ENCODE measurements at regions not wholly inside any gene's neighbourhood (a gene's known extent, or its start where the extent isn't known, plus 50 kb on each side); places are given as distances from the start of the nearest gene placed in this dataset.

DNA sequence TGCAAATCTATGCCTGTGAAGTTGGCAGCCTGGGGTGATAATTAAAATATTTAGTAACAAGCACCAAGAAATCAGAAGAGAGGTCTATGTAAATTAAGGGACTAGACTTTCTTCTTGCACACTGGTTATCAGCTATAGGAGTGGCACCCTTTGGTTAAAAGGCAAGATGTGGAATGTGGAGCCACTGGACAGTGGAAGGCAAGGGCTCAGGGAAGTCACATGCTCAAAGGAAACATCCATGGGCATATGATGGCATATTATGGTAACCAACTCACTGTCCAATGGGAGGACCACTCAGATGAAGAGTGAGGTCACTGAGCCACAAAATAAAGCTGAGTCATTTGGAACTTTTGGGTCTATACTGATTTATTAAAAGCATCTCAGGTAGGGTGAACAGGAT, 165.6 kb upstream of the PRICKLE2 start:
- DNase-seq (ENCODE audit: extremely low spot score), result no peak
- CTCF ChIA-PET, result no interaction called here
- TF ChIP-seq LEF1 (IDR thresholded peaks at IDR 0.05; ENCODE audit: borderline replicate concordance) (no peak), NFRKB (IDR thresholded peaks at IDR 0.05) (no peak), SUZ12 (IDR thresholded peaks at IDR 0.05) (no peak), BHLHE40 (IDR thresholded peaks at IDR 0.05; ENCODE audit: borderline replicate concordance) (no peak), HDGF (IDR thresholded peaks at IDR 0.05; ENCODE audit: borderline replicate concordance) (no peak), TARDBP (IDR thresholded peaks at IDR 0.05) (no peak)
- POLR2A ChIA-PET, result no interaction called here

- ChIA-PET POLR2A (no interaction called here), CTCF (no interaction called here)
- no peak for DNase-seq (ENCODE audit: extremely low spot score)
- TF ChIP-seq ELF4 (IDR thresholded peaks at IDR 0.05), result no peak
- TF ChIP-seq ZNF384 (IDR thresholded peaks at IDR 0.05), result no peak
- no peak for TF ChIP-seq SP1 (IDR thresholded peaks at IDR 0.05)
- no peak for TF ChIP-seq L3MBTL2 (conservative IDR thresholded peaks at IDR 0.05)
- no peak for TF ChIP-seq TARDBP (IDR thresholded peaks at IDR 0.05)
Measured at GRCh38 chr3:64388886-64389285, 163.6 kb upstream of the PRICKLE2 start.

GRCh38 chr3:64387688-64388087, 162.4 kb upstream of the PRICKLE2 start:
- TF ChIP-seq FOXK2 (IDR thresholded peaks at IDR 0.05) (no peak), CTBP1 (IDR thresholded peaks at IDR 0.05; ENCODE audit: borderline replicate concordance) (no peak), SUZ12 (IDR thresholded peaks at IDR 0.05) (no peak), FOXA1 (IDR thresholded peaks at IDR 0.05) (no peak), ELF4 (IDR thresholded peaks at IDR 0.05) (no peak), TARDBP (IDR thresholded peaks at IDR 0.05) (no peak), L3MBTL2 (conservative IDR thresholded peaks at IDR 0.05) (no peak), BHLHE40 (IDR thresholded peaks at IDR 0.05; ENCODE audit: borderline replicate concordance) (no peak), HDGF (IDR thresholded peaks at IDR 0.05; ENCODE audit: borderline replicate concordance) (no peak), FOXM1 (IDR thresholded peaks at IDR 0.05; ENCODE audit: borderline replicate concordance) (no peak), LEF1 (IDR thresholded peaks at IDR 0.05; ENCODE audit: borderline replicate concordance) (no peak), ARNT (IDR thresholded peaks at IDR 0.05) (no peak), ZNF384 (IDR thresholded peaks at IDR 0.05) (no peak), SP1 (IDR thresholded peaks at IDR 0.05) (no peak), NFRKB (IDR thresholded peaks at IDR 0.05) (no peak)
- TF ChIP-seq, protein P1, sequence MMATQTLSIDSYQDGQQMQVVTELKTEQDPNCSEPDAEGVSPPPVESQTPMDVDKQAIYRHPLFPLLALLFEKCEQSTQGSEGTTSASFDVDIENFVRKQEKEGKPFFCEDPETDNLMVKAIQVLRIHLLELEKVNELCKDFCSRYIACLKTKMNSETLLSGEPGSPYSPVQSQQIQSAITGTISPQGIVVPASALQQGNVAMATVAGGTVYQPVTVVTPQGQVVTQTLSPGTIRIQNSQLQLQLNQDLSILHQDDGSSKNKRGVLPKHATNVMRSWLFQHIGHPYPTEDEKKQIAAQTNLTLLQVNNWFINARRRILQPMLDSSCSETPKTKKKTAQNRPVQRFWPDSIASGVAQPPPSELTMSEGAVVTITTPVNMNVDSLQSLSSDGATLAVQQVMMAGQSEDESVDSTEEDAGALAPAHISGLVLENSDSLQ (IDR thresholded peaks at IDR 0.05), result no peak
- no peak for DNase-seq (ENCODE audit: extremely low spot score)
- CTCF ChIA-PET, result no interaction called here
- POLR2A ChIA-PET, result no interaction called here

DNA sequence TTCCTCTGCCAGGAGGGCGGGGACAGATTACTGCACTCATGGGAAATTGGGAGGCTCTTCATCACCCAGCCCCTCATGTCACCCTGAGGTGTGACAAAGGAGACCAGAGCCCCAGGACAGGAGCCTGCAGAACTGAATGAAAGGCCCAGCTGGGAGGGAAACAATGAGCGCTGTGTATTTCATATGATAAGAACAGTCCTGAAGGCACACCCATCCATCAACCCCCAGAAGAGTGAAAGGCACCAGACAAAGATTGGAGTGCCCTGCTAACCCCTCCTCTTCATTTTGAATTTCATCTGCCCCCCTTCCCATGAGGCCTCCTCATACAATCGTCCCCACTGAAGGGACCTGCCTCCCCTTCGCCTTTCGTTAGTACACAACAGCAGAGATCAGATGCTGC, 160.0 kb upstream of the PRICKLE2 start:
- ChIA-PET CTCF (no interaction called here), POLR2A (no interaction called here)
- DNase-seq (ENCODE audit: extremely low spot score), result no peak
- TF ChIP-seq SP1 (IDR thresholded peaks at IDR 0.05) (no peak), FOXM1 (IDR thresholded peaks at IDR 0.05; ENCODE audit: borderline replicate concordance) (no peak), TARDBP (IDR thresholded peaks at IDR 0.05) (no peak), ZNF384 (IDR thresholded peaks at IDR 0.05) (no peak), LEF1 (IDR thresholded peaks at IDR 0.05; ENCODE audit: borderline replicate concordance) (no peak), FOXA1 (IDR thresholded peaks at IDR 0.05) (no peak), ELF4 (IDR thresholded peaks at IDR 0.05) (no peak), HDGF (IDR thresholded peaks at IDR 0.05; ENCODE audit: borderline replicate concordance) (no peak), ARNT (IDR thresholded peaks at IDR 0.05) (no peak), SUZ12 (IDR thresholded peaks at IDR 0.05) (no peak), L3MBTL2 (conservative IDR thresholded peaks at IDR 0.05) (no peak), FOXK2 (IDR thresholded peaks at IDR 0.05) (no peak), CTBP1 (IDR thresholded peaks at IDR 0.05; ENCODE audit: borderline replicate concordance) (no peak), BHLHE40 (IDR thresholded peaks at IDR 0.05; ENCODE audit: borderline replicate concordance) (no peak)
- TF ChIP-seq, protein P1 (IDR thresholded peaks at IDR 0.05), result no peak

- TF ChIP-seq FOXA1 (IDR thresholded peaks at IDR 0.05) (no peak), CTBP1 (IDR thresholded peaks at IDR 0.05; ENCODE audit: borderline replicate concordance) (no peak), SUZ12 (IDR thresholded peaks at IDR 0.05) (no peak), ELF4 (IDR thresholded peaks at IDR 0.05) (no peak), LEF1 (IDR thresholded peaks at IDR 0.05; ENCODE audit: borderline replicate concordance) (no peak), HDGF (IDR thresholded peaks at IDR 0.05; ENCODE audit: borderline replicate concordance) (no peak), SP1 (IDR thresholded peaks at IDR 0.05) (no peak), NFRKB (IDR thresholded peaks at IDR 0.05) (no peak), FOXK2 (IDR thresholded peaks at IDR 0.05) (no peak), TARDBP (IDR thresholded peaks at IDR 0.05) (no peak), BHLHE40 (IDR thresholded peaks at IDR 0.05; ENCODE audit: borderline replicate concordance) (no peak)
- TF ChIP-seq, protein P1 (IDR thresholded peaks at IDR 0.05), result no peak
- POLR2A ChIA-PET, result no interaction called here
- CTCF ChIA-PET, result no interaction called here
- DNase-seq (ENCODE audit: extremely low spot score), result no peak
Measured at GRCh38 chr3:64384561-64384960, 159.3 kb upstream of the PRICKLE2 start.

DNA sequence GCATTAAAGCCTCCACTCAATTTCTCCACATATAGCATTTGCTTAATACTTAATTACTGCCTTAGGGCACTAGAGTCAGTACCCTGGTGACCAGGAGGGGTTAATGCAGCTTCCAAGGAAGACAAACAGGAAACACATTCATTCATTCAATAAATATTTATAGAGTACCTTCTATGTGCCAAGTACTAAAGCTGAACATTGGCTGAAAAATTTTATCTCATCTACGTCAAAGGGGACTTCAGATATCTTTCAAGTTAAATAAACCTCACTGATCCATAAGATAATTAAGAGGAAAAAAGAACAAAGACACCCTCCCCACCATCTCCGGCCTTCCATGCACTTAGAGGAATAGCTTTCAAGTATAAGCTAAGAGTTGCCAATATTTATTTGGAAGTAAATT, 156.9 kb upstream of the PRICKLE2 start:
- DNase-seq (ENCODE audit: extremely low spot score), result no peak
- POLR2A ChIA-PET, result no interaction called here
- TF ChIP-seq FOXM1 (IDR thresholded peaks at IDR 0.05; ENCODE audit: borderline replicate concordance) (no peak), TARDBP (IDR thresholded peaks at IDR 0.05) (no peak), FOXK2 (IDR thresholded peaks at IDR 0.05) (no peak)
- CTCF ChIA-PET, result no interaction called here

- CTCF ChIA-PET, result no interaction called here
Measured at GRCh38 chr3:64381367-64381766, 156.1 kb upstream of the PRICKLE2 start.

More at GRCh38 chr3:64381367-64381766, 156.1 kb upstream of the PRICKLE2 start:
- no peak for TF ChIP-seq NFRKB (IDR thresholded peaks at IDR 0.05)
- no peak for TF ChIP-seq TARDBP (IDR thresholded peaks at IDR 0.05)
- no peak for TF ChIP-seq CTBP1 (IDR thresholded peaks at IDR 0.05; ENCODE audit: borderline replicate concordance)
- no peak for TF ChIP-seq FOXA1 (IDR thresholded peaks at IDR 0.05)
- TF ChIP-seq FOXM1 (IDR thresholded peaks at IDR 0.05; ENCODE audit: borderline replicate concordance), result no peak
- TF ChIP-seq ZNF384 (IDR thresholded peaks at IDR 0.05), result no peak
- TF ChIP-seq L3MBTL2 (conservative IDR thresholded peaks at IDR 0.05), result no peak
- TF ChIP-seq ELF4 (IDR thresholded peaks at IDR 0.05), result no peak
- no peak for TF ChIP-seq FOXK2 (IDR thresholded peaks at IDR 0.05)
- no peak for TF ChIP-seq LEF1 (IDR thresholded peaks at IDR 0.05; ENCODE audit: borderline replicate concordance)
- no peak for DNase-seq (ENCODE audit: extremely low spot score)
- POLR2A ChIA-PET, result no interaction called here
